ENCODE measurements at regions not wholly inside any gene's neighbourhood (a gene's known extent, or its start where the extent isn't known, plus 50 kb on each side); places are given as distances from the start of the nearest gene placed in this dataset.
"Not testable (repeated sequence)": the region's sequence is repeated elsewhere in the genome, so short reads cannot be mapped to it uniquely, and the experiment has no call there.

GRCh38 chr10:8310930-8311329 is 256.4 kb downstream of the GATA3 start:
- DNase-seq (ENCODE audit: low spot score), result no peak

GRCh38 chr10:8311526-8312070 is 257.1 kb downstream of the GATA3 start:
- no peak for DNase-seq (ENCODE audit: low spot score)

DNA sequence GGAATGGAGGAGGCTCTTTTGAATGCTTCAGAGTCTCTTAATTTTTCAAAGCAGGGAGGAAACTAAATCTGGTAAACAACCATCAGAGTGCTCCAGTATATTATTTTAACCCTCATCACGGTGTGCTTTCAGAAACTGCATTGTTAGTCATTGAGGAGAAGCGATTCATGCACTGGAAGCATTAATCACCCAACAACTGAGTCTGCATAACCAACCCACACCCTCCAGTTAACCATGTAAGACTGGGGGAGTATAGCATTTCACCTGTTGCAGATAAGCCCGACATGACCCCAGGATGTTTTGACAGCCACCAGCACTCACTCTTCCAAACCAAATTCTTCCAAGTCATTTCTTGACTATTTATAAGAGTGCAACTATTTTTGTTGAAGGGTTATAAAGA is 257.6 kb downstream of the GATA3 start:
- DNase-seq (ENCODE audit: low spot score), result no peak

DNA sequence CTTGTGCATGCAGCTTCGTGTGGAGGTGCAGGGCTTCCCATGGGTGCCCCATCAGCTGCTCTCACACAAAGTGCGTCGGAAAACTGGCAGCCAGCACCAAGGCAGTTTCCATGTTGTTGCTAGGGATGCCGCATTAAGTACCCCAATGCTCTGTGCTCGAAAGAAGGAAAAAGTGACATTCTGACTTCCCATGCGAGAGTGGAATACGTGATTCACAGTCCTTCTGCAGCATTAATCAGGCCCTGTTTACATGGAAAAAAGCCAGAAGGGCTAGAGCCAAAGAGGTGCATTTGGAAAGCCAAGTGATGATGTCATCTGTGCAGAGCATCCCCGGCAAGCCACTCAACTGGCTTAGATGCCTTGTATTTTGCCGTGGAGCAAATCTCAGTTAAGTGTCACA is 258.3 kb downstream of the GATA3 start:
- peak; percentile 40 for DNase-seq (ENCODE audit: low spot score)

GRCh38 chr10:8314486-8314885 is 260.0 kb downstream of the GATA3 start:
- peak; percentile 63 for DNase-seq (ENCODE audit: low spot score)

GRCh38 chr10:8315619-8316021 is 261.1 kb downstream of the GATA3 start:
- DNase-seq (ENCODE audit: low spot score), result no peak

DNA sequence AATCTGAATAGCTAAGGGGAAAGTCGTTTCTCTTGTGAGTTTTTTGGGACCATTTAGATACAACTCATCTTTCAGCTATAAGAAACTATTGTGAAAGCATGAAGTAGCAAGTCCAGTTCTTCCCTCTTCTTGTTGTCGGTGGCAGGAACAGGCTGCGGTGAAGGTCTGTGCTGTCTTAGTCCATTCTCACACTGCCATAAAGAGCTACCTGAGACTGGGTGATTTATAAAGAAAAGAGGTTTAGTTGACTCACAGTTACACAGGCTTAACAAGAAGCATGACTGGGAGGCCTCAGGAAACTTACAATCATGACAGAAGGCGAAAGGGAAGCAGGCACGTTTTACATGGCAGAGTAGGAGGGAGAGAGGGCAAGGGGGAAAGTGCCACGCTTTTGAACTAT is 261.8 kb downstream of the GATA3 start:
- no peak for DNase-seq (ENCODE audit: low spot score)

- DNase-seq (ENCODE audit: low spot score), result not testable (repeated sequence)
Observed at GRCh38 chr10:8318429-8318828, 263.9 kb downstream of the GATA3 start.

GRCh38 chr10:8318956-8319355 is 264.5 kb downstream of the GATA3 start:
- no peak for DNase-seq (ENCODE audit: low spot score)

GRCh38 chr10:8319704-8320103 is 265.2 kb downstream of the GATA3 start:
- DNase-seq (ENCODE audit: low spot score), result no peak

DNA sequence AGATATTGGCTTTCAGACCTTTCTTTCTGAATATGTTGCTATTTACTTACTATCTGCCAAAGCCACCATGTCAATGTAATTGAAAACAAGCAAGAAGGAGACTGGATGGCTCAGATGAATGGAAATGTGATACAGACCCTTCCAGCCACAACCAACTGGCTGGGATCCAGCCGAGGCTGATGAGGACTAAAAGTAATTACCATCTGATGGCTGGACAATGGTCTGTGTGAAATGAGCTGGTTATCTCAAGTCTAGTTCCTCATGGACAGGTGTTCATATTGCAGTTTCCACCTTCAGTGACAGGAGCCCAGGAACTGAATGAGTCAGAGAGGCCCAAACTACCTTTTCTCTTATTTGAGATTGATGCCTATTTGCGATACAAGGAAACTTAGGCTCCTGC is 267.5 kb downstream of the GATA3 start:
- DNase-seq (ENCODE audit: low spot score), result no peak

GRCh38 chr10:8323428-8324054 is 269.1 kb downstream of the GATA3 start:
- peak; percentile 55 for DNase-seq (ENCODE audit: low spot score)

GRCh38 chr10:8325024-8325980 is 270.8 kb downstream of the GATA3 start:
- no peak for DNase-seq (ENCODE audit: low spot score)

GRCh38 chr10:8326396-8327139 is 272.1 kb downstream of the GATA3 start:
- no peak for DNase-seq (ENCODE audit: low spot score)

GRCh38 chr10:8327140-8327423 is 272.6 kb downstream of the GATA3 start:
- DNase-seq (ENCODE audit: low spot score), result no peak

DNA sequence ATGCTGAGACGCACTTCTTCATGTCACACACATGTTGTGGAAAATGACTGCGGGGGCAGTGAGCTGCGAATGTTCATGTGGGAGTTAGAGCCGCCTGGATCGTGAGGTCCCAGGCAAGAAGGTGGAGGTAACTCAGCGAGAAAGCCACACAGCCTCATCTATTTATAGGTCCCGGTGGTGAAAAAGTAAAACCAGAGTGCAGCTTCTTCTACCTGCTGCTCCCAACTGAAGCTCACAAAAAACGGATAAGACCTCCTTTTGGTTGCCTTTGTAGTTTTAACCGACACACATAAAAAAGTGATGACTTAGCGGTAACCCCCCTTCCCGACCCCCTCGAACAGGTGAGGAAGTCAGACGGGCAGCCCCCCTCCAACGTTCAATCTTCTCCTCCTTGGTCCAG is 276.9 kb downstream of the GATA3 start:
- DNase-seq (ENCODE audit: low spot score), result no peak

- DNase-seq (ENCODE audit: low spot score), result peak; percentile 74
Observed at GRCh38 chr10:8331896-8332729, 277.6 kb downstream of the GATA3 start.

DNA sequence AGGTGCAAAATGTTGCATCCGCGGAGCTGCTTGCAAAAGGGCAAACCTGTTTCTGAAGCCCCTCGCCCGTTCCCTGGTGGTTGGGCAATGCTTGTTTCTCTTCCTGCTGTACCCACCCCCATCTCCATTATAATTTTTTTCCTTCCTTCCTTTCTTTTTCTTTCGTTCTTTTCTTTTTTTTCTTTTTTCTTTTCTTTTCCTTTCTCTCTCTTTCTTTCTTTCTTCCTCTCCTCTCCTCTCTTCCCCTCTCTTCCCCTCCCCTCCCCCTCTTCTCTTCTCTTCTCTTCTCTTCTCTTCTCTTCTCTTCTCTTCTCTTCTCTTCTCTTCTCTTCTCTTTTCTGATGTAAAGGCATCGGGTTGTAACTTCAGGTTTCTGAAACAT is 278.2 kb downstream of the GATA3 start:
- DNase-seq (ENCODE audit: low spot score), result no peak

DNA sequence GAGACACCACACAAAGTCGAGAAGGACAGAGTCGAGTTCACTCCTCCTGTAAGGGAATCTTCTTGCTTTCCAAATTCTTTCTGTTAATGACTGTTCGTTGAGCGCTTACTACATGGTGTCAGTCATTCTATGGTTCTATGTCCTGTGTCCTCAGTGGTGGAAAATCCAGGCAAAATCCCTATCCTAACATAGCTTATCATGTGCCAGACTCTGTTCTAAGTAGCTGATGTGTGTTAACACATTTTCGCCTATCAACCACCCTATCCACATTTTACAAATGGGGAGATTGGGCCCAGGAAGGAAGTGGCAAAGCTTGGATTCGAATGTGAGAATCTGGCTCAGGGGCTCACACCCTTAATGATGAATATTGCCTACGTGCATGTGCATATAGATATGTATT is 280.1 kb downstream of the GATA3 start:
- no peak for DNase-seq (ENCODE audit: low spot score)

DNA sequence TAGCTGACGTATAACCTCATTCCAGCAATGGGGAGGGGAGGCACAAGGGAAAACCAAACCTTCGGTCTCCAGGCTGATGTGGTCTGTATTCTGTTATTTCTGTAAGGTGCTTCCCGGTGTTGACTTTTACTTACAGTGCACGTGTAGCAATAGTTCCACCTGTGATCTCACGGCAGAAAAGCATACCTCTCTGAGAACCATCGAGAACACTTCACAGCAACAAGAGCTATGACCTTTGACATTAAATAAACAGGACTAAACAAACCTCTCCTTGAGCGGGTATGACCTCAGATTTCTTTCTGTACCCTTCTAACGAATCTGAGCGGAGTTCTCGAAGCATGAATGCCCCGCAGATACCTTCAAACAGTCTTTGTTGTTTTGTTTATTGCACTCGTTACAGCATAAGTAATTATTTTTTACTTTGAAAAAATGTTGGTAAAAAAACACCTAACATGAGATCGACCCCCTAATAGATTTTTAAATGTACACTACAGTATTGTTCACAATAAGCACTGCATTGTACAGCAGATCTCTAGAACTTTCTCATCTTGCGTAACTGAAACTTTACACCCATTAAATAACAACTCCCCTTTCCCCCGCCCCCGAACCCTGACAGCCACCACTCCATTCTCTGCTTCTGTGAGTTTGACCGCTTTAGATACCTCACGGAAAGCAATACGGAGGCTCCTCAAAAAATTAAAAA is 282.3 kb downstream of the GATA3 start:
- no peak for DNase-seq (ENCODE audit: low spot score)

DNA sequence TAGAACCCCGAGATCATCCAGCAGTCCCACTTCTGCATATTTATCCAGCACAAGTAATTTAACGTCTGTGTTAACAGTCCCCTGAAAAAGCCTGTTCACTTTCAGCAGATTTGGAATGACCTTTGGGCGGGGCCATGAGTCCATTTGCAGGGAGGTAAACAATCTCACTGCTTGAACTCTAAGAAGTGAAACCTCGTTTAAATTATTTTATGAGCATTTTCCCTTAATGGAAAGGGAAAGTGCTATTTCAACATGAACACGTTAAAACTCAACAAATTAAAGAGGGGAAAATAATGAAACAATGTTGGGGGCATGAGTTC is 282.8 kb downstream of the GATA3 start:
- no peak for DNase-seq (ENCODE audit: low spot score)
